GM21390 (cell line): ENCODE measurements at regions not wholly inside any gene's neighbourhood (a gene's known extent, or its start where the extent isn't known, plus 50 kb on each side); places are given as distances from the start of the nearest gene placed in this dataset.
A peak's percentile ranks its signal among the peaks of the same experiment; 100 is the strongest.
"Not testable (repeated sequence)": the region's sequence is repeated elsewhere in the genome, so short reads cannot be mapped to it uniquely, and the experiment has no call there.

ENCODE experiments used
- ATAC-seq: cut with Tn5 transposase; IDR thresholded peaks from one replicate; pipeline ENCODE4 v1.9.1; 2021; ENCODE audit not compliant: unreplicated experiment

GRCh38 chr12:89230376-89231315 is 121.7 kb downstream of the DUSP6 start:
- no peak for ATAC-seq

DNA sequence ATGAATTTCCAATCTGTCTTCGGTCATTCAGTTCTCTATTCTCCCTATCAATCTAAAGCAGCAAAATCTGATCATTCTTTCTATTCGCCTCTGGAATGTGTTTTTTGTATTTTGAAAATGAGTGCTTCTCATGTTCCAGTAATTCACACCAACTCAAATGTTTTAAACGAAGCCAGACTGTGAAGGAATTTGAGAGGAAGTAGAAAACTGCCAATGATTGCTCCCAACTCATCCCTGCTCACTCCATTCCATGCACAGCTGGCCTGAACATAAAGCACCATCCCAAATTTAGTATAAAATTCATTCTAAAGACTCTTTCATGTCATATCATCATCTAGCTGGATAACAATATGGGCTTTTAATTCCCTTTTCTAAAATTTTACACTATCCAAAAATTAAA is 123.8 kb downstream of the DUSP6 start:
- ATAC-seq = no peak

DNA sequence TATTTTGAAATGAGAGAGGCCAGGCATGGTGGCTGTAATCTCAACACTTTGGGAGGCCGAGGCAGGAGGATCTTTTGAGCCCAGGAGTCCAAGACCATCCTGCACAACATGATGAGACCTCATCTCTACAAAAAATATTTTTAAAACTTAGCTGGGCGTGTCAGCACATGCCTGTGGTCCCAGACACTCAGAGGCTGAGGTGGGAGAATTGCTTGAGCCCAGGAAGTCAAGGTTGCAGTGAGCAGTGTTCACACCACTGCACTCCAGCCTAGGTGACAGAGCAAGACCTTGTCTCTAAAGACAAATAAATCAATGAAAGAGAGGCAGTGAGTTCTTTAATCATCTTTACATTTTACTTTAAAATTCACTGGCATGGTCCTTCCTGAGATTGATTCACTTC is 124.5 kb downstream of the DUSP6 start:
- ATAC-seq = no peak

- ATAC-seq = peak; percentile 64
Observed at GRCh38 chr12:89225808-89226411, 126.4 kb downstream of the DUSP6 start.

GRCh38 chr12:89225401-89225800 is 126.9 kb downstream of the DUSP6 start:
- ATAC-seq = peak; percentile 66

- not testable (repeated sequence) for ATAC-seq
Observed at GRCh38 chr12:89222580-89222979, 129.7 kb downstream of the DUSP6 start.

- ATAC-seq = no peak
Observed at GRCh38 chr12:89217472-89217871, 134.8 kb downstream of the DUSP6 start.

GRCh38 chr12:89216211-89216952 is 135.9 kb downstream of the DUSP6 start:
- no peak for ATAC-seq

DNA sequence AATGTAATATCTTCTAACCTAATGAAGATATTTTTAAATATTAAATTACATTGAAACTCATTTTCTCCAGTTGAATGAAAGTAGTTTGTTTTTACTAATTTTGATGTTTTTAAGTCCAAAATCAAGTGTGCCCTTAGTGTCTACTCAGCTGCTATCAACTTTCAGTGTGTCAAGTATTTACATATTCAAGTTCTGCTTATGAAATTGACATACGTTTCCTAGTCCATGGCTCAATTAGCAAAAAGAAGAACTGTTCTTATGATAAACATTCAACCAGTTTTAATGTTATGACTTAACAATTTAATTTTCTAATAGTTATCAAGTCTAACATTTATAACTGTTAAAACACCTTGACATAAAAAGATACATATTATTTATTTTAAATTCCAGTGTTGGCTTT is 137.1 kb downstream of the DUSP6 start:
- ATAC-seq = no peak

DNA sequence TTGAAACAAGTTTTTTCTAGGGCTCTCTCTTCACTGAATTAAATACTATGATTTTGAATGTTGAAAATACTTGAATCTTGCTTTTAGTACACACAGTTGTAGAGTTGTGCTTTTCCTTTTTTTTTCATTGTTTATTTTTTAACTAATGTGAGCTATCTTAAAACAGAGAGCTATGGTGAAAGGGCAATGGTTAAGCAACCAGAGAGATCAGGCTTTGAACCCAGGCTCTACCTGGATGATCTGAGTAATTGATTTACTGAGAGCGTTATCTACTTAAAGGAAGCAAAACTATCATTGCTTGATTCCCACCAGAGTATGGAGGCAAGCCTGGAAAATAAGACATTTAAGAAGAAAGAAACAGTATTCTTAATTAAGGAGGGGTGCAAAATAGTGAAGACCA is 138.6 kb downstream of the DUSP6 start:
- ATAC-seq = no peak

- no peak for ATAC-seq
Observed at GRCh38 chr12:89213139-89213538, 139.2 kb downstream of the DUSP6 start.

DNA sequence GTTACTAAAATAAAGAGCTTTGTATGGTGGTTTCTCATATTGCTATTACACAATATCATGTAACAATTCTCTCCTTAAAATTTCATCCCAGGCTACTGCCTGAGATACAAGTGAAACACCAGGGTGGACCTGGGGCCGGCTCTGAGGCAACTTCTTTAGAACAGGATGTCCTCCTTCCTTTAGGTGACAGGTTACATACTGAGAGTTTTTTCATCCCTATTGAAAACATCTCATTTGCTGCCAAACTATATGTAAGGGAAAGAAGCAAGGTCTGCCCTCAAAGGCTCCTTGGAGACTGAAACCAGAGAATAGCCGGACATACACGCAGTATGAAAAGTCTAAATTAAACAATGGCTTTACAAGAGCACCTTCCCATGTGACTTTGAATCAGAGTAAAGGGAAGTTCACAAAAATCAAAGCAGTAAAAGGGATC is 139.9 kb downstream of the DUSP6 start:
- ATAC-seq = no peak

- ATAC-seq = no peak
Observed at GRCh38 chr12:89211456-89211855, 140.8 kb downstream of the DUSP6 start.

DNA sequence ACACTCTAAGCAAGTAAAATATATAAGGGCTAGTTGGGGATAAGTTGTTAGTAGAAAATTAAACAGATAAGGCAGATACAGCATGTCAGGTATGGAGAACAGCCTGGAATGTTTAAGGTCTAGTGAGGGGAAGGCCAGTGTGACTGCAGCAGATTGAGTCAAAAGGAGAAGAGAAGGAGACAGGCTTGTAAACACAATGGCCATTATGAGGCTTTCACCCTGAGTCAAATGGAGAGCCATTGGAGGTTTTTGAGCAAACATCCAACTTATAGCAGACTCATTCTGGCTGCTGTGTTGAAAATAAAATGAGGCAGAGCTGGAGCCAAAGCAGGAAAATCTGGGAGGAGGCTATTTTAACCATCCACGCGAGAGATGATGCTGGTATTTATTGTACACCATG is 142.0 kb downstream of the DUSP6 start:
- ATAC-seq = no peak

DNA sequence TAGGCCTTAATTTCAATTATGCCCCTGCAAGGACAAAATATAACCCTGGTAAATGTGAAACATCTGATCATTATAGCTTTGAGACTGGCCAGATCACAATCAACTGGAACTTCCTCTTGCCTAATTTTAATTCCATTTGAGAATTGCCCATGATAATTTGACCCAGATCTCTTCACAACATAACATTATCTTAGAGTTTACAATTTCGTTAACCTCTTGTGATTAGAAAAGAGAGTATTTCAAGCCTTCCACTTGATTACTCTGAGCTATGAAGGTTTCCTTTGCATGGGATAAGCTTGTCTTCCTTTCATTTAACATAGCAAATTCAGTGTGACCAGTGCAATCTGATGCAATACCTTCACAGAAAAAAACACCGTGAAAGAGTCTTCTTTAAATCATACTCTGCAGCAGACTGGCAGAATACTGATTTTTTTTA is 143.6 kb downstream of the DUSP6 start:
- ATAC-seq = no peak

DNA sequence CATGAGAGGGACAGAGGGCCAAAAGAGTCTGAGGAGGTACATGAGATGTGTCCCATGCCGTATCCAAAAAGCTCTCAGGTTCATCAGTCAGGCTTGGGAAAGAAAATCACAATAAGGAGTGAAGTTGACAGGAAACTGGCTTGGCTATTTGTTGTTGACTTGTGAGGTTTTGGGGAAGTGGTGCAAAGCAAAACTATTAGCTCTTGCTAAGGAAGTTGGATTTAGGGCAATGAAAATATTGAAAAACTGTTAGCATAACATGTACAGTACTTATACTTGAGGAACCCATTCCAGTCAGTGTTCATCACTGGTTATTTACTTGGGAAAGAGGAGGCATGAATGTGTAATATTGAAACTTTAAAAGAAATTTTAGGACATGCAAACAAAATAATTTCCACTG is 145.9 kb downstream of the DUSP6 start:
- ATAC-seq = no peak

GRCh38 chr12:89205517-89205916 is 146.8 kb downstream of the DUSP6 start:
- no peak for ATAC-seq

DNA sequence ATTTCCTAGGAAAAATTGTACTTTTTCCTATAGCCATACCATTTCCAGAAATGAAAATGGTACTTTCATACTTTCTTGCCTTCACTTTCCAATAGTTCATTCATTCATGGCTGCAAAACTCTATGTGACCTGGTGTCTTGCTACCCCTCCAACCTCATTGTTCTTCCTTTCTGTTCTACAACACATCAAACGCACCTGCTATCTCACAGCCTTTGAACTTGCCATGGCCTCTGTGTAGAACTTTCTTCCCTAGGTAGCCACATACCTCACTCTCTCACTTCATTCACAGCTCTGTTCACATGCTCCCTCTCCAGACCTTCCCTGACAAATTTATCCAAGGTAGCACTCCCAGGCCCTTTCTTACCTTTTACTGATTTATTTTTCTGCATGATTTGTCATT is 149.2 kb downstream of the DUSP6 start:
- no peak for ATAC-seq

DNA sequence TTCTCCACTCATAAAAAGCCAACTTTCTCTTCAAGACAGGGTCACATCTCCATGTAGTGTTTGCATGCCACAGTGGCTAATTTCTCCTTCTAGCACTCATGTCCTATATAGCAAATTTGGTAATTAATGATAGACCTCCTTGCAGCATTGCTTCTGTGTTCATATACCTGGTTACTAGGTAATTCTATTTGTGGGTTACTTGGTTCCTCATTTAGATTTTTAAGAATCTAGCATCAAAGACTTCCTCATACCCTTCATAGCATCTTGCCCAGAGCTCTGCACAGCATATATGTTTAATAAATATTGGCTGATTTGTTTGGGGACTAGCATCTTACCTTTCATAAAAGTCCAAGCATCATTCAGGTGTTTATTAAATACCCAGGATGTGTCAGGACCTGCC is 152.1 kb downstream of the DUSP6 start:
- ATAC-seq = no peak

GRCh38 chr12:89195470-89195869 is 156.8 kb downstream of the DUSP6 start:
- no peak for ATAC-seq

DNA sequence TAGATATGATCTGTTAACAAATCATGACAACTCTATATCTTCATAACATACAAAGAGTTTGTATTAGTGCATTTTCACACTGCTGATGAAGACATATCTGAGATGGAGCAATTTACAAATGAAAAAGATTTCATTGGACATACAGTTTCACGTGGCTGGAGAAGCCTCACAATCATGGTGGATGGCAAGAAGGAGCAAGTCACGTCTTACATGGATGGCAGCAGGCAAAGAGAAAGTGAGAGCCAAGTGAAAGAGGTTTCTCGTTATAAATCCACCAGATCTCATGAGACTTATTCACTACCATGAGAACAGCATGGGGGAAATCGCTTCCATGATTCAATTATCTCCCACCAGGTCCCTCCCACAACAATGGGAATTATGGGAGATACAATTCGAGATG is 157.6 kb downstream of the DUSP6 start:
- ATAC-seq = no peak

GRCh38 chr12:89192429-89192828 is 159.9 kb downstream of the DUSP6 start:
- no peak for ATAC-seq
